ENCODE measurements at regions not wholly inside any gene's neighbourhood (a gene's known extent, or its start where the extent isn't known, plus 50 kb on each side); places are given as distances from the start of the nearest gene placed in this dataset.

DNA sequence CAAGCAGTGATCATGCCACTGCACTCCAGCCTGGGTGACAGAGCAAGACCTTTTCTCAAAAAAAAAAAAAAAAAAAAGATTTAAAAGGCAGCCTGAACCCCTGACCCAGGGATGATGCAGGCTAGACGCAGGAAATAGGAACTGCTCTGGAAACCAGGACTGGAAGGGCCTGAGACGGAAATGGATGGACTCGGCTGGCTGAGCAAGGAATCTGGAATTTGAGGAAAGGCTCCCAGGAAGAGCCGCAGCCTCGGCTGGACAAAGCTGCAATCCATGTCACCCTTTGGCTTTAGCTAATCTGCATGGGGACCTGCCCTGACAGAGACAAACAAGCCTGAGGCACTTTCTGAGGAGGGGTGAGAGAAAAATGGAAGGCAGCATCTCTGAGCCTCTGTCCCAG, 55.0 kb upstream of the DAPL1 start:
- Histone ChIP-seq H3K36me3 (ENCODE audit: control insufficient read depth in 2 of 2, extremely low read depth in 1 of 2, insufficient read depth in 2 of 2, low read length in 2 of 2) (no peaks in the 10 kb centered on the region), H3K79me2 (ENCODE audit: control insufficient read depth, insufficient read depth, low read length) (no peaks in the 10 kb centered on the region), H3K27ac (ENCODE audit: insufficient read depth, low read depth, low read length) (no peak overlapping the region), H3K9me1 (replicated peaks; ENCODE audit: control insufficient read depth, extremely low read depth, insufficient read depth, low read length) (no peaks in the 10 kb centered on the region), H3K9ac (replicated peaks; ENCODE audit: extremely low read depth, insufficient read depth, low read length) (no peak overlapping the region), H4K20me1 (replicated peaks; ENCODE audit: control insufficient read depth, extremely low read depth, insufficient read depth, low read length) (no peaks in the 10 kb centered on the region), H3K9me3 (replicated peaks; ENCODE audit: control insufficient read depth, insufficient read depth, low read length) (no peaks in the 10 kb centered on the region), H3K4me1 (ENCODE audit: control insufficient read depth, extremely low read depth, insufficient read depth, low read length) (no peaks in the 10 kb centered on the region), H3K27me3 (ENCODE audit: control insufficient read depth in 2 of 2, insufficient read depth in 2 of 2, low read length in 2 of 2) (peaks cover 3 to 11% of the 10 kb centered on the region in 2 experiments), H3K4me3 (replicated peaks in 1 of 3; ENCODE audit: insufficient read depth in 1 of 3, low read depth in 1 of 3, low read length in 3 of 3) (no peak overlapping the region), H2AFZ (ENCODE audit: low read depth, low read length) (no peak overlapping the region), H3K4me2 (ENCODE audit: insufficient read depth, low read length) (no peak overlapping the region)
- no peak for TF ChIP-seq GATA2 (IDR thresholded peaks at IDR 0.05; ENCODE audit: insufficient read depth, insufficient read length, low read depth, low read length)
- no peak for TF ChIP-seq POLR2AphosphoS5 (IDR thresholded peaks at IDR 0.05; ENCODE audit: insufficient read depth, low read depth, low read length)
- TF ChIP-seq JUN (IDR thresholded peaks at IDR 0.05; ENCODE audit: borderline replicate concordance, insufficient read depth, insufficient read length, low read depth): no peak
- no peak for TF ChIP-seq POLR2A (IDR thresholded peaks at IDR 0.05; ENCODE audit: low read depth, low read length)
- TF ChIP-seq, protein P1, sequence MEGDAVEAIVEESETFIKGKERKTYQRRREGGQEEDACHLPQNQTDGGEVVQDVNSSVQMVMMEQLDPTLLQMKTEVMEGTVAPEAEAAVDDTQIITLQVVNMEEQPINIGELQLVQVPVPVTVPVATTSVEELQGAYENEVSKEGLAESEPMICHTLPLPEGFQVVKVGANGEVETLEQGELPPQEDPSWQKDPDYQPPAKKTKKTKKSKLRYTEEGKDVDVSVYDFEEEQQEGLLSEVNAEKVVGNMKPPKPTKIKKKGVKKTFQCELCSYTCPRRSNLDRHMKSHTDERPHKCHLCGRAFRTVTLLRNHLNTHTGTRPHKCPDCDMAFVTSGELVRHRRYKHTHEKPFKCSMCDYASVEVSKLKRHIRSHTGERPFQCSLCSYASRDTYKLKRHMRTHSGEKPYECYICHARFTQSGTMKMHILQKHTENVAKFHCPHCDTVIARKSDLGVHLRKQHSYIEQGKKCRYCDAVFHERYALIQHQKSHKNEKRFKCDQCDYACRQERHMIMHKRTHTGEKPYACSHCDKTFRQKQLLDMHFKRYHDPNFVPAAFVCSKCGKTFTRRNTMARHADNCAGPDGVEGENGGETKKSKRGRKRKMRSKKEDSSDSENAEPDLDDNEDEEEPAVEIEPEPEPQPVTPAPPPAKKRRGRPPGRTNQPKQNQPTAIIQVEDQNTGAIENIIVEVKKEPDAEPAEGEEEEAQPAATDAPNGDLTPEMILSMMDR (IDR thresholded peaks at IDR 0.05; ENCODE audit: extremely low read depth in 1 of 2, insufficient read depth in 1 of 2, low read depth in 1 of 2, low read length in 2 of 2): no peak
- TF ChIP-seq, protein P2, sequence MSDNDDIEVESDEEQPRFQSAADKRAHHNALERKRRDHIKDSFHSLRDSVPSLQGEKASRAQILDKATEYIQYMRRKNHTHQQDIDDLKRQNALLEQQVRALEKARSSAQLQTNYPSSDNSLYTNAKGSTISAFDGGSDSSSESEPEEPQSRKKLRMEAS (IDR thresholded peaks at IDR 0.05; ENCODE audit: insufficient read depth, insufficient read length): no peak
- no peak for TF ChIP-seq FOS (IDR thresholded peaks at IDR 0.05; ENCODE audit: borderline replicate concordance, insufficient read depth, low read length)
- ChIA-PET CTCF (interaction anchor here (0.6 to 7.9 kb wide), 4 partner anchors 14 to 716 kb away, joined by 3 to 143 read pairs (median 4); no protein-coding TSS in a partner anchor), POLR2A (no interaction called here)
- BruUV-seq (replicated peaks): no TSS peak
- FAIRE-seq: no peak
- dilution Hi-C loops (cut with MboI; ENCODE audit: extremely low pct_ligation_motif_present, low sequenced_read_pairs): no loop called here
- intact Hi-C loops (cut with micrococcal nuclease): no loop called here
- DNase-seq (ENCODE audit: low read depth, low spot score): no peak

Measured in endothelial cell of umbilical vein (primary cell).